OCI-LY1 (cell line): ENCODE measurements at regions not wholly inside any gene's neighbourhood (a gene's known extent, or its start where the extent isn't known, plus 50 kb on each side); places are given as distances from the start of the nearest gene placed in this dataset.

Experiments
- H2AFZ ChIP-seq: fragments of 200-600 bp; sonication (generic), shearing (Covaris generic); 2 replicates; pipeline ENCODE4 v1.6.0; 2014; ENCODE audit warnings: antibody characterized with exemption, mild to moderate bottlenecking, low read length
- H3F3A ChIP-seq: fragments of 200-600 bp; sonication (generic), shearing (Covaris generic); 2 replicates; pipeline ENCODE4 v1.6.0; 2014; ENCODE audit warnings: mild to moderate bottlenecking, antibody characterized with exemption, low read length, moderate library complexity; ENCODE audit not compliant: insufficient read depth
- H3K27ac ChIP-seq: fragments of 200-600 bp; sonication (generic); 2 replicates; pipeline ENCODE4 v1.5.1; 2014; ENCODE audit warnings: low read length, mixed run types, mild to moderate bottlenecking, low read depth; ENCODE audit not compliant: poor library complexity, severe bottlenecking
- H3K27me3 ChIP-seq: fragments of 200-600 bp; sonication (generic); 2 replicates; pipeline ENCODE4 v1.6.0; 2014; ENCODE audit warnings: antibody characterized with exemption, mild to moderate bottlenecking, low read length, moderate library complexity; ENCODE audit not compliant: insufficient read depth
- H3K36me3 ChIP-seq: fragments of 200-600 bp; sonication (generic); 2 replicates; pipeline ENCODE4 v1.6.1; 2014; ENCODE audit warnings: mild to moderate bottlenecking, antibody characterized with exemption, low read length, moderate library complexity, mixed read lengths; ENCODE audit not compliant: insufficient read depth
- H3K4me1 ChIP-seq: fragments of 200-600 bp; sonication (generic); 2 replicates; pipeline ENCODE4 v1.5.1; 2014; ENCODE audit warnings: mild to moderate bottlenecking, low read length, moderate library complexity; ENCODE audit not compliant: insufficient read depth, severe bottlenecking
- H3K4me2 ChIP-seq: fragments of 200-600 bp; sonication (generic), shearing (Covaris generic); 2 replicates; pipeline ENCODE4 v1.6.1; 2014; ENCODE audit warnings: low read length
- H3K4me3 ChIP-seq: fragments of 200-600 bp; sonication (generic); 2 replicates; pipeline ENCODE4 v1.5.1; 2014; ENCODE audit warnings: low read length, low read depth, mild to moderate bottlenecking, mixed read lengths; ENCODE audit not compliant: poor library complexity, severe bottlenecking
- H3K79me2 ChIP-seq: fragments of 200-600 bp; shearing (Covaris generic); 2 replicates; pipeline ENCODE4 v1.6.1; 2016; ENCODE audit warnings: mixed run types, low read length, mixed read lengths; ENCODE audit not compliant: insufficient read depth
- H3K9ac ChIP-seq: fragments of 200-600 bp; sonication (generic), shearing (Covaris generic); 2 replicates; pipeline ENCODE4 v1.6.1; 2014; ENCODE audit warnings: mild to moderate bottlenecking, low read length, mixed read lengths
- H3K9me2 ChIP-seq: fragments of 200-600 bp; sonication (generic), shearing (Covaris generic); 2 replicates; pipeline ENCODE4 v1.6.1; 2014; ENCODE audit warnings: low read depth, mild to moderate bottlenecking, low read length, mixed read lengths
- H3K9me3 ChIP-seq: fragments of 200-600 bp; shearing (Covaris generic); 2 replicates; pipeline ENCODE4 v1.6.1; 2014; ENCODE audit warnings: low read length, mixed read lengths
- H4K20me1 ChIP-seq: fragments of 200-600 bp; sonication (generic), shearing (Covaris generic); 2 replicates; pipeline ENCODE4 v1.6.0; 2016; ENCODE audit warnings: mild to moderate bottlenecking, low read length; ENCODE audit not compliant: insufficient read depth
- CTCF ChIP-seq: fragments of 200-600 bp; sonication (generic), shearing (Covaris generic); IDR thresholded peaks from 2 replicates; pipeline ENCODE4 v1.5.1; 2017; ENCODE audit warnings: mild to moderate bottlenecking, antibody characterized with exemption, low read length, moderate library complexity, mixed read lengths
- EZH2 ChIP-seq: fragments of 200-600 bp; sonication (generic), shearing (Covaris generic); IDR thresholded peaks from 2 replicates; pipeline ENCODE4 v1.8.0; 2017; ENCODE audit warnings: borderline replicate concordance, mixed run types, mild to moderate bottlenecking, antibody characterized with exemption, low read length, moderate library complexity, mixed read lengths

- no peaks in the 10 kb centered on the region for H3K36me3 ChIP-seq
- no peaks in the 10 kb centered on the region for H3K9me2 ChIP-seq
- no peak for TF ChIP-seq EZH2
- TF ChIP-seq CTCF = no peak
- no peak overlapping the region for H3K4me2 ChIP-seq
- no peaks in the 10 kb centered on the region for H3K9me3 ChIP-seq
- H3F3A ChIP-seq = no peaks in the 10 kb centered on the region
- H3K4me1 ChIP-seq = no peaks in the 10 kb centered on the region
- H4K20me1 ChIP-seq = no peaks in the 10 kb centered on the region
- H3K27me3 ChIP-seq = no peaks in the 10 kb centered on the region
- no peaks in the 10 kb centered on the region for H3K79me2 ChIP-seq
- no peak overlapping the region for H2AFZ ChIP-seq
- H3K9ac ChIP-seq = no peak overlapping the region
- no peak overlapping the region for H3K4me3 ChIP-seq
- no peak overlapping the region for H3K27ac ChIP-seq
These were observed 271.6 kb downstream of the CENPC start for GRCh38 chr4:67273666-67274065.

GRCh38 chr4:67261971-67262370, 283.3 kb downstream of the CENPC start:
- no peaks in the 10 kb centered on the region for H3K4me1 ChIP-seq

GRCh38 chr4:67256388-67257043, 288.8 kb downstream of the CENPC start:
- H3K36me3 ChIP-seq = no peaks in the 10 kb centered on the region
- TF ChIP-seq EZH2 (no peak), CTCF (no peak)
- H3K27ac ChIP-seq = no peak overlapping the region
- H3K9me3 ChIP-seq = no peaks in the 10 kb centered on the region
- H3K4me2 ChIP-seq = no peak overlapping the region
- no peaks in the 10 kb centered on the region for H4K20me1 ChIP-seq
- no peak overlapping the region for H3K4me3 ChIP-seq
- no peaks in the 10 kb centered on the region for H3K79me2 ChIP-seq
- no peaks in the 10 kb centered on the region for H3K27me3 ChIP-seq
- no peak overlapping the region for H2AFZ ChIP-seq
- no peak overlapping the region for H3K9ac ChIP-seq
- no peaks in the 10 kb centered on the region for H3K9me2 ChIP-seq
- H3K4me1 ChIP-seq = no peaks in the 10 kb centered on the region
- no peaks in the 10 kb centered on the region for H3F3A ChIP-seq

More at GRCh38 chr4:67261971-67262370, 283.3 kb downstream of the CENPC start:
- Histone ChIP-seq H3K79me2 (no peaks in the 10 kb centered on the region), H3K4me2 (no peak overlapping the region), H3K27ac (no peak overlapping the region), H3K9me3 (no peaks in the 10 kb centered on the region), H3K9me2 (no peaks in the 10 kb centered on the region), H4K20me1 (no peaks in the 10 kb centered on the region), H3K9ac (no peak overlapping the region), H3K27me3 (no peaks in the 10 kb centered on the region), H3K4me3 (no peak overlapping the region), H3K36me3 (no peaks in the 10 kb centered on the region), H2AFZ (no peak overlapping the region), H3F3A (no peaks in the 10 kb centered on the region)
- TF ChIP-seq EZH2 (no peak), CTCF (no peak)
